RWPE2 (cell line): ENCODE measurements at regions not wholly inside any gene's neighbourhood (a gene's known extent, or its start where the extent isn't known, plus 50 kb on each side); places are given as distances from the start of the nearest gene placed in this dataset.
A peak's percentile ranks its signal among the peaks of the same experiment; 100 is the strongest.
"Not testable (repeated sequence)": the region's sequence is repeated elsewhere in the genome, so short reads cannot be mapped to it uniquely, and the experiment has no call there.

Source experiments
- ATAC-seq: fragments of 200-7000 bp; cut with Tn5 transposase; 3 replicates; pipeline ENCODE4 v1.9.1; 2021; ENCODE audit warnings: low read depth
- DNase-seq: peaks from one replicate; pipeline ENCODE4 v3.0.0-alpha.2; 2020; ENCODE audit warnings: low spot score
- H3K27ac ChIP-seq: fragments of 450-650 bp; 2 replicates; pipeline ENCODE4 v1.5.1; 2017; ENCODE audit warnings: mild to moderate bottlenecking; ENCODE audit not compliant: poor library complexity, severe bottlenecking
- H3K27me3 ChIP-seq: fragments of 250-450 bp; sonication (Bioruptor Pico); 2 replicates; pipeline ENCODE4 v1.5.1; 2021; ENCODE audit warnings: mild to moderate bottlenecking, moderate library complexity; ENCODE audit not compliant: insufficient read depth, poor library complexity, severe bottlenecking
- H3K36me3 ChIP-seq: fragments of 250-450 bp; sonication (Bioruptor Pico); 2 replicates; pipeline ENCODE4 v1.5.1; 2020; ENCODE audit warnings: low read depth, mild to moderate bottlenecking, moderate library complexity
- H3K4me1 ChIP-seq: fragments of 250-450 bp; sonication (Bioruptor Pico); 2 replicates; pipeline ENCODE4 v1.5.1; 2021; ENCODE audit warnings: mild to moderate bottlenecking, moderate library complexity; ENCODE audit not compliant: insufficient read depth, poor library complexity, severe bottlenecking
- H3K4me3 ChIP-seq: fragments of 250-450 bp; sonication (Bioruptor Pico); 2 replicates; pipeline ENCODE4 v1.5.1; 2021; ENCODE audit warnings: mild to moderate bottlenecking, moderate library complexity; ENCODE audit not compliant: severe bottlenecking
- H3K9me3 ChIP-seq: fragments of 250-450 bp; sonication (Bioruptor Pico); 2 replicates; pipeline ENCODE4 v1.5.1; 2021; ENCODE audit warnings: mild to moderate bottlenecking, moderate library complexity; ENCODE audit not compliant: severe bottlenecking
- TF ChIP-seq, protein P1 (sequence below): fragments of 450-650 bp; IDR thresholded peaks from one replicate; pipeline ENCODE4 v1.5.1; 2017; ENCODE audit warnings: mild to moderate bottlenecking, moderate library complexity; ENCODE audit not compliant: poor library complexity, severe bottlenecking

DNA sequence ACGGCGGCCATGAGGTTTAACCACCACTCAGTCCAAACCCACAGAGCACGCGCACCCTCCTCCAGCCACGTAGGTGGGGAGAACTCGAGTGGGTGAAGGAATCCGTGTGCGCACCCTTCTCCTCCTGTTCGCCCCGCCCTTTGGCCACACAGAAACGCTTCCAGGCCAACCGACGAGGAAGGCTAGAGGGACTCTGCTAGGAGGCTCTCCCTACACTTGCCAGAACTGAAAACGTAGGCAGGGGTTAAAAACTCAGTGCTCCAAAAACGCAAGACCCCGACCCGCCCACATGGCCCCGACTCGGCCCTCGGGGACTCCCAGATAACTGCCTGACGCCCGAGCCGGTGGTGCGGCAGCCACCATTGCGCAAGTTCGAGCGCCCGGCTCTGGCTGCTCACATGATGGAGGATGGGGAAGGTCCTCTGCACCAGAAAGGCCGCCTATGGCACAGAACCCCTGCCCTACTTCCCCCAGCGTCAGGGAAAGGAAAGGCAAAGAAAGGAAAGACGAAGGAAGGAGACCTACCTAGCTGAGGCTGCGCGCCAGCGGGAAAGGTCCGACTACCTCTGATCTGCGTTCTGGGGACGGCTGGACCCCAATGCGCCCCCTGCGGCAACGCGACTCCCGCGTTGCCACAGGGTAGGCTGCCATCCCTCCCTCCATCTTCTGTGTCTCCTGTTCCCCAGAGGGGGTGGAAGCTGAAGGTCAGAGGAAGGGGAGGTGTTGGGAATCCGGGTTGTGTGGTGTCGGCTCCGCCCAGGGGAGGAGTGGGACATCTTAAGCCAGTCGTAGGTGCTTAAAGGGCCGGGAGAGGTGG lies 201.9 kb upstream of the AGTR2 start:
- no peaks in the 10 kb centered on the region for H3K36me3 ChIP-seq
- peak overlapping the region; percentile 54 for H3K4me3 ChIP-seq
- H3K27me3 ChIP-seq = no peaks in the 10 kb centered on the region
- peak overlapping the region; percentile 54 for H3K27ac ChIP-seq
- no peak for DNase-seq
- TF ChIP-seq, protein P1, sequence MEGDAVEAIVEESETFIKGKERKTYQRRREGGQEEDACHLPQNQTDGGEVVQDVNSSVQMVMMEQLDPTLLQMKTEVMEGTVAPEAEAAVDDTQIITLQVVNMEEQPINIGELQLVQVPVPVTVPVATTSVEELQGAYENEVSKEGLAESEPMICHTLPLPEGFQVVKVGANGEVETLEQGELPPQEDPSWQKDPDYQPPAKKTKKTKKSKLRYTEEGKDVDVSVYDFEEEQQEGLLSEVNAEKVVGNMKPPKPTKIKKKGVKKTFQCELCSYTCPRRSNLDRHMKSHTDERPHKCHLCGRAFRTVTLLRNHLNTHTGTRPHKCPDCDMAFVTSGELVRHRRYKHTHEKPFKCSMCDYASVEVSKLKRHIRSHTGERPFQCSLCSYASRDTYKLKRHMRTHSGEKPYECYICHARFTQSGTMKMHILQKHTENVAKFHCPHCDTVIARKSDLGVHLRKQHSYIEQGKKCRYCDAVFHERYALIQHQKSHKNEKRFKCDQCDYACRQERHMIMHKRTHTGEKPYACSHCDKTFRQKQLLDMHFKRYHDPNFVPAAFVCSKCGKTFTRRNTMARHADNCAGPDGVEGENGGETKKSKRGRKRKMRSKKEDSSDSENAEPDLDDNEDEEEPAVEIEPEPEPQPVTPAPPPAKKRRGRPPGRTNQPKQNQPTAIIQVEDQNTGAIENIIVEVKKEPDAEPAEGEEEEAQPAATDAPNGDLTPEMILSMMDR = peak; percentile 24
- no peaks in the 10 kb centered on the region for H3K9me3 ChIP-seq
- H3K4me1 ChIP-seq = no peaks in the 10 kb centered on the region
- peak; percentile 88 for ATAC-seq

DNA sequence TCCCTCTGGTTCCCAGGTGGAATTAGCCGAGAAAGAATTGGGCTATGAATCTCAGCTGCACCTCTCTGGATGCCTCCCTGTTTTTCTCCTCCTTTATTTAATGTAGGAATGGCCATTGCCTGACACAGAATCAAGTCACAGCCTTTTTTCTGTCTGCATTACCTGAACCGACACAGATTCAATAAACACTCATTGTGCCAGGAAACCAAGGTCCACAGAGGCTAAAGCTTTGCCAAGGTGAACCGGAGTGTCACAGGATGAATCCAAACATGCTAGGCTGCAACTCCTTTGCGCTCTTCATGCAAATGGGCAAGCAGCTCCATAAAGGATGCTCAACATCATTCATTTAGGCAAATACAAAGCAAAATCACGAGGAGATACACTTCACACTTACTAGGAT lies 199.8 kb upstream of the AGTR2 start:
- TF ChIP-seq, protein P1 = no peak
- no peak overlapping the region for H3K27ac ChIP-seq
- no peak for ATAC-seq
- no peaks in the 10 kb centered on the region for H3K27me3 ChIP-seq
- H3K4me3 ChIP-seq = no peak overlapping the region
- H3K9me3 ChIP-seq = no peaks in the 10 kb centered on the region
- no peak for DNase-seq
- no peaks in the 10 kb centered on the region for H3K36me3 ChIP-seq
- H3K4me1 ChIP-seq = no peaks in the 10 kb centered on the region

DNA sequence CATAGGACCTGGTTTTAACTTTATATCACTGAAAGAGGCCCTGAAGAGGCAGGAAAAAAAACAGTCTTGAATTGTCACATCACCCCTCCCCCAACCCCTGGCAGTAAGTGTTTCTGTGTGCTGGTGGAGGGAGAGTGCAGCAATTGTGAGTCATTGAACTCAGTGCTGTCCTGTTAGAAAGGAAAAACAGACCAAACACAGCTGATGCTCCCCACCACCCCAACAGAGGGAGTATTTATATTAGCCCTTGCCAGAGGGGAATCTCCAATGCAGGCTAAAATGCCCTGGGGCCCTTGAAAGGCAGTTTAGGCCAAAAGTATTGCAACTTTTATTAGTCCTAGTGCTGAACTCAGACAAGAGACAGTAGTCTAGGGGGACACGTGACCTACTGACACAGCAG lies 197.8 kb upstream of the AGTR2 start:
- H3K36me3 ChIP-seq = no peaks in the 10 kb centered on the region
- no peak for ATAC-seq
- H3K27ac ChIP-seq = no peak overlapping the region
- no peak for DNase-seq
- H3K9me3 ChIP-seq = no peaks in the 10 kb centered on the region
- no peaks in the 10 kb centered on the region for H3K27me3 ChIP-seq
- no peak overlapping the region for H3K4me3 ChIP-seq
- no peaks in the 10 kb centered on the region for H3K4me1 ChIP-seq
- TF ChIP-seq, protein P1 = no peak

DNA sequence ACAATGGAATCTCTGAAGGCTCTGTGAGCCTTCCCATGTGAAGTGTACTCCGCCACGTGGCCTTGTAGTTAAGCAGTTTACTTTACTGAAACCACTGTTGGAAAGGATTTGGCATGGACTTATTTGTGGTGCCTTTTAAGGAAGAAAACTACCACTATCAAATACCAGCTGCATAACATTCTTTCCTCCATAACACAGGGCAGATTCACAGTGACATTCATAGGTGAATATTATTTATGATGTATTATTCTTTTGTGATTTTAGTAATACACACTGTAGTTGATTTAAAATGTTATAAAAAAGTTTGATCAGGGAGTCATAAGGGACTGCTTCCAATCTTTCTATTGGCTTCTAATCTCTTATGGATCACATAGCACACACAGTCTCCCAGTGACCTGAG lies 192.5 kb upstream of the AGTR2 start:
- no peak for ATAC-seq
- no peaks in the 10 kb centered on the region for H3K27me3 ChIP-seq
- no peak overlapping the region for H3K27ac ChIP-seq
- no peak overlapping the region for H3K4me3 ChIP-seq
- TF ChIP-seq, protein P1 = no peak
- no peaks in the 10 kb centered on the region for H3K9me3 ChIP-seq
- no peaks in the 10 kb centered on the region for H3K4me1 ChIP-seq
- no peak for DNase-seq
- H3K36me3 ChIP-seq = no peaks in the 10 kb centered on the region

DNA sequence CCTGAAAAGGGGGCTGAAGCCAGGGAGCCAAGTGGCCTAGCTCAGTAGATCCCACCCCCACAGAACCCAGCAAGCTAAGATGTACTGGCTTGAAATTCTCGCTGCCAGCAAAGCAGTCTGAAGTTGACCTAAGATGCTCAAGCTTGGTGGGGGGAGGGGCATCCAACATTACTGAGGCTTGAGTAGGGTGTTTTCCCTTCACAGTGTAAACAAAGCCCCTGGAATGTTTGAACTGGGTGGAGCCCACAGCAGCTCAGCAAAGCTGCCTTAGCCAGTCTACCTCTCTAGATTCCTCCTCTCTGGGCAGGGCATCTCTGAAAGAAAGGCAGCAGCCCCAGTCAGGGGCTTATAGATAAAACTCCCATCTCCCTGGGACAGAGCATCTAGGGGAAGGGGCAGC lies 187.4 kb upstream of the AGTR2 start:
- DNase-seq, H3K4me1 ChIP-seq, H3K4me3 ChIP-seq, H3K27ac ChIP-seq, H3K9me3 ChIP-seq, H3K27me3 ChIP-seq, H3K36me3 ChIP-seq, ATAC-seq: not testable (repeated sequence)

DNA sequence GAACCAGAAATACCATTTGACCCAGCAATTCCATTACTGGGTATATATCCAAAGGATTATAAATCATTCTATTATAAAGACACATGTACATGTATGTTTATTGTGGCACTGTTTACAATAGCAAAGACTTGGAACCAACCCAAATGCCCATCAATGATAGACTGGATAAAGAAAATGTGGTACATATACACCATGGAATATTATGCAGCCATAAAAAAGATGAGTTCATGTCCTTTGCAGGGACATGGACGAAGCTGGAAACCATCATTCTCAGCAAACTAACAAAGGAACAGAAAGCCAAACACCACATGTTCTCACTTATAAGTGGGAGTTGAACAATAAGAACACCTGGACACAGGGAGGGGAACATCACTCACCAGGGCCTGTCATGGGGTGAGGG lies 183.1 kb upstream of the AGTR2 start:
- not testable (repeated sequence) for H3K9me3 ChIP-seq, ATAC-seq, H3K36me3 ChIP-seq, H3K4me3 ChIP-seq, H3K27ac ChIP-seq, H3K4me1 ChIP-seq, DNase-seq, H3K27me3 ChIP-seq
